H9 (cell line): ENCODE measurements at regions not wholly inside any gene's neighbourhood (a gene's known extent, or its start where the extent isn't known, plus 50 kb on each side); places are given as distances from the start of the nearest gene placed in this dataset.

Source experiments
- DNase-seq: peaks from one replicate; pipeline ENCODE4 v3.0.0-alpha.2; 2017
- H2AFZ ChIP-seq: one replicate; pipeline ENCODE4 v1.6.1; 2013; ENCODE audit warnings: mild to moderate bottlenecking, low read length, control low read depth, moderate library complexity
- H2AK5ac ChIP-seq: 2 replicates; pipeline ENCODE4 v1.6.1; 2013; ENCODE audit warnings: low read length, control low read depth, mixed read lengths; ENCODE audit not compliant: insufficient read length
- H2BK120ac ChIP-seq: one replicate; pipeline ENCODE4 v1.6.1; 2013; ENCODE audit warnings: low read depth, mild to moderate bottlenecking, low read length, control low read depth, inconsistent platforms; ENCODE audit not compliant: poor library complexity, severe bottlenecking
- H2BK12ac ChIP-seq: 2 replicates; pipeline ENCODE4 v1.6.1; 2013; ENCODE audit warnings: low read length, control low read depth, mixed read lengths, low read depth; ENCODE audit not compliant: insufficient read length
- H2BK15ac ChIP-seq: 2 replicates; pipeline ENCODE4 v1.6.1; 2013; ENCODE audit warnings: low read depth, low read length, control low read depth
- H2BK20ac ChIP-seq: one replicate; pipeline ENCODE4 v1.6.1; 2013; ENCODE audit warnings: low read depth, mild to moderate bottlenecking, low read length, control low read depth, inconsistent platforms; ENCODE audit not compliant: poor library complexity, severe bottlenecking
- H2BK5ac ChIP-seq: 2 replicates; pipeline ENCODE4 v1.6.1; 2013; ENCODE audit warnings: low read length, control low read depth, mixed read lengths; ENCODE audit not compliant: insufficient read length
- H3K14ac ChIP-seq: 2 replicates; pipeline ENCODE4 v1.6.1; 2013; ENCODE audit warnings: low read length, control low read depth; ENCODE audit not compliant: insufficient read depth
- H3K18ac ChIP-seq: 2 replicates; pipeline ENCODE4 v1.6.1; 2013; ENCODE audit warnings: low read depth, mild to moderate bottlenecking, mixed read lengths, low read length, control low read depth; ENCODE audit not compliant: insufficient read length
- H3K23ac ChIP-seq: 2 replicates; pipeline ENCODE4 v1.6.1; 2013; ENCODE audit warnings: low read length, control low read depth, mixed read lengths, low read depth; ENCODE audit not compliant: insufficient read length
- H3K23me2 ChIP-seq: 2 replicates; pipeline ENCODE4 v1.6.1; 2013; ENCODE audit warnings: low read depth, mild to moderate bottlenecking, mixed read lengths, low read length, control low read depth; ENCODE audit not compliant: insufficient read length, poor library complexity, severe bottlenecking
- H3K27ac ChIP-seq: 2 replicates; pipeline ENCODE4 v1.5.1; 2013; ENCODE audit warnings: low read length, control low read depth, mixed read lengths, low read depth; ENCODE audit not compliant: insufficient read length
- H3K27me3 ChIP-seq: 2 replicates; pipeline ENCODE4 v1.6.1; 2013; ENCODE audit warnings: low read length, control low read depth, inconsistent platforms; ENCODE audit not compliant: insufficient read depth
- H3K4ac ChIP-seq: 2 replicates; pipeline ENCODE4 v1.6.1; 2013; ENCODE audit warnings: low read depth, mild to moderate bottlenecking, control low read depth, inconsistent platforms, low read length, moderate library complexity
- H3K4me1 ChIP-seq: 2 replicates; pipeline ENCODE4 v1.6.1; 2013; ENCODE audit warnings: low read length, control low read depth, inconsistent platforms; ENCODE audit not compliant: insufficient read depth
- H3K4me2 ChIP-seq: 2 replicates; pipeline ENCODE4 v1.6.1; 2013; ENCODE audit warnings: low read length, control low read depth, mixed read lengths; ENCODE audit not compliant: insufficient read length, insufficient read depth
- H3K56ac ChIP-seq: 2 replicates; pipeline ENCODE4 v1.6.1; 2013; ENCODE audit warnings: low read depth, mild to moderate bottlenecking, mixed read lengths, low read length, control low read depth; ENCODE audit not compliant: insufficient read length
- H3K79me1 ChIP-seq: 2 replicates; pipeline ENCODE4 v1.6.1; 2013; ENCODE audit warnings: low read depth, mild to moderate bottlenecking, moderate library complexity, low read length, control low read depth, inconsistent platforms; ENCODE audit not compliant: insufficient read depth, poor library complexity, severe bottlenecking
- H3K79me2 ChIP-seq: 2 replicates; pipeline ENCODE4 v1.6.1; 2013; ENCODE audit warnings: low read length, control low read depth, inconsistent platforms; ENCODE audit not compliant: insufficient read depth
- H3K9ac ChIP-seq: 2 replicates; pipeline ENCODE4 v1.6.1; 2013; ENCODE audit warnings: low read length, control low read depth, mixed read lengths; ENCODE audit not compliant: insufficient read length; ENCODE audit errors: extremely low read depth
- H3K9me3 ChIP-seq: one replicate; pipeline ENCODE4 v1.6.1; 2013; ENCODE audit warnings: low read depth, low read length, inconsistent platforms; ENCODE audit not compliant: control insufficient read depth
- H3T11ph ChIP-seq: one replicate; pipeline ENCODE4 v1.6.1; 2013; ENCODE audit warnings: mild to moderate bottlenecking, low read length, control low read depth, inconsistent platforms
- H4K20me1 ChIP-seq: one replicate; pipeline ENCODE4 v1.6.1; 2013; ENCODE audit not compliant: control insufficient read depth, insufficient read length, insufficient read depth
- H4K5ac ChIP-seq: 2 replicates; pipeline ENCODE4 v1.6.1; 2013; ENCODE audit warnings: low read depth, mild to moderate bottlenecking, mixed read lengths, low read length, control low read depth; ENCODE audit not compliant: insufficient read length
- H4K8ac ChIP-seq: replicated peaks from 2 replicates; pipeline ENCODE4 v1.6.1; 2013; ENCODE audit warnings: low read length, control low read depth, mixed read lengths, low read depth; ENCODE audit not compliant: insufficient read length
- H4K91ac ChIP-seq: 2 replicates; pipeline ENCODE4 v1.6.1; 2013; ENCODE audit warnings: low read depth, mild to moderate bottlenecking, moderate library complexity, mixed read lengths, low read length, control low read depth; ENCODE audit not compliant: insufficient read length
- H3K27ac Mint-ChIP-seq, 3 experiments: 2 replicates in 2 of 3; 3 replicates in 1 of 3; pipeline ENCODE4 v1.8.0; 2020 to 2021; ENCODE audit warnings: mixed read lengths in 3 of 3, mild to moderate bottlenecking in 1 of 3, moderate library complexity in 1 of 3
- H3K27me3 Mint-ChIP-seq: 2 replicates; pipeline ENCODE4 v1.8.0; 2021; ENCODE audit warnings: low read depth, mild to moderate bottlenecking, moderate library complexity, mixed read lengths
- H3K36me3 Mint-ChIP-seq, 3 experiments: 2 replicates in 2 of 3; 3 replicates in 1 of 3; pipeline ENCODE4 v1.8.0; 2020 to 2021; ENCODE audit warnings: low read depth in 3 of 3, mixed read lengths in 3 of 3; ENCODE audit not compliant: insufficient read depth in 1 of 3
- H3K4me1 Mint-ChIP-seq, 2 experiments: 2 replicates each; pipeline ENCODE4 v1.8.0; 2020; ENCODE audit warnings: mixed read lengths in 2 of 2
- H3K4me3 Mint-ChIP-seq, 2 experiments: 2 replicates in 1 of 2; 3 replicates in 1 of 2; pipeline ENCODE4 v1.8.0; 2020 to 2021; ENCODE audit warnings: mild to moderate bottlenecking in 2 of 2, mixed read lengths in 2 of 2, moderate library complexity in 1 of 2
- H3K9me3 Mint-ChIP-seq, 2 experiments: 2 replicates in 1 of 2; 3 replicates in 1 of 2; pipeline ENCODE4 v1.8.0; 2020; ENCODE audit warnings: mild to moderate bottlenecking in 2 of 2, mixed read lengths in 2 of 2, moderate library complexity in 1 of 2
- CTCF ChIP-seq: fragments of 200-600 bp; sonication (generic); conservative IDR thresholded peaks from 3 replicates; pipeline ENCODE4 v1.8.0; 2021; ENCODE audit warnings: antibody characterized with exemption, mild to moderate bottlenecking
- WGBS: extraction: QIAGEN DNeasy Blood & Tissue Kit; methylation state at CpG from one replicate; pipeline ENCODE4 v1.1.7; 2013; ENCODE audit warnings: missing lambda C conversion rate, low lambda C conversion rate, mixed read lengths; ENCODE audit not compliant: insufficient read length; ENCODE audit errors: extremely low coverage; 5-methylcytosine and 5-hydroxymethylcytosine counted together

GRCh38 chr20:52444455-52444854, 252.9 kb upstream of the ZFP64 start:
- Histone ChIP-seq H3K14ac (no peak overlapping the region), H2BK12ac (no peak overlapping the region), H3K27ac (no peak overlapping the region), H2AK5ac (no peak overlapping the region), H4K91ac (no peak overlapping the region), H3K79me2 (no peaks in the 10 kb centered on the region), H3K23ac (no peak overlapping the region), H3K9ac (no peak overlapping the region), H3T11ph (no peak overlapping the region), H3K79me1 (no peaks in the 10 kb centered on the region), H2BK20ac (no peak overlapping the region), H2BK15ac (no peak overlapping the region), H4K8ac (no peak overlapping the region), H2BK5ac (no peak overlapping the region), H4K5ac (no peak overlapping the region), H3K27me3 (no peaks in the 10 kb centered on the region), H3K4me1 (no peaks in the 10 kb centered on the region), H3K23me2 (no peaks in the 10 kb centered on the region), H2AFZ (no peak overlapping the region), H3K18ac (no peak overlapping the region), H3K4me2 (no peak overlapping the region), H2BK120ac (no peak overlapping the region), H3K9me3 (no peaks in the 10 kb centered on the region), H3K4ac (no peak overlapping the region), H4K20me1 (no peaks in the 10 kb centered on the region), H3K56ac (no peak overlapping the region)
- no CpG with 5 or more reads among the region's 1 CpG for WGBS
- no peaks in the 10 kb centered on the region for H3K36me3 Mint-ChIP-seq
- no peaks in the 10 kb centered on the region for H3K9me3 Mint-ChIP-seq
- H3K4me1 Mint-ChIP-seq, result no peaks in the 10 kb centered on the region
- no peak for TF ChIP-seq CTCF
- H3K27ac Mint-ChIP-seq, result no peak overlapping the region
- no peak for DNase-seq
- H3K4me3 Mint-ChIP-seq, result no peak overlapping the region
- no peaks in the 10 kb centered on the region for H3K27me3 Mint-ChIP-seq
